HL-60 (cell line): ENCODE measurements at regions not wholly inside any gene's neighbourhood (a gene's known extent, or its start where the extent isn't known, plus 50 kb on each side); places are given as distances from the start of the nearest gene placed in this dataset.
"Not testable (repeated sequence)": the region's sequence is repeated elsewhere in the genome, so short reads cannot be mapped to it uniquely, and the experiment has no call there.

ENCODE experiments used
- DNase-seq, 2 experiments: peaks; one replicate each; pipeline ENCODE4 v3.0.0-alpha.2; 2010 to 2020; ENCODE audit warnings: low read depth in 1 of 2, low spot score in 1 of 2
- H3K27ac ChIP-seq: fragments of 250-450 bp; sonication (Bioruptor Pico); replicated peaks from 2 replicates; pipeline ENCODE4 v1.5.1; 2020; ENCODE audit warnings: mild to moderate bottlenecking, moderate library complexity
- H3K27me3 ChIP-seq: fragments of 250-450 bp; sonication (Bioruptor Pico); 2 replicates; pipeline ENCODE4 v1.5.1; 2021; ENCODE audit warnings: mild to moderate bottlenecking, moderate library complexity; ENCODE audit not compliant: insufficient read depth, poor library complexity, severe bottlenecking
- H3K4me3 ChIP-seq: replicated peaks from 2 replicates; pipeline ENCODE4 v1.5.1; 2011; ENCODE audit warnings: mild to moderate bottlenecking, control low read depth, low read length; ENCODE audit not compliant: insufficient read depth
- CTCF ChIP-seq: IDR thresholded peaks from one replicate; pipeline ENCODE4 v1.5.1; 2011; ENCODE audit warnings: low read length, control low read depth, inconsistent platforms; ENCODE audit not compliant: insufficient read depth
- GABPA ChIP-seq: IDR thresholded peaks from 2 replicates; pipeline ENCODE4 v1.6.1; 2012; ENCODE audit warnings: low read depth
- POLR2AphosphoS5 ChIP-seq: IDR thresholded peaks from 2 replicates; pipeline ENCODE4 v1.6.1; 2012; ENCODE audit warnings: low read depth
- REST ChIP-seq: IDR thresholded peaks from 2 replicates; pipeline ENCODE4 v1.6.1; 2012; ENCODE audit warnings: low read depth; ENCODE audit not compliant: insufficient replicate concordance
- SPI1 ChIP-seq: IDR thresholded peaks from 2 replicates; pipeline ENCODE4 v1.6.1; 2012; ENCODE audit warnings: low read depth, mild to moderate bottlenecking, borderline replicate concordance

GRCh38 chr5:144048259-144048856, 122.1 kb downstream of the YIPF5 start:
- no peak for TF ChIP-seq CTCF
- TF ChIP-seq SPI1, result no peak
- Histone ChIP-seq H3K4me3 (no peak overlapping the region), H3K27ac (no peak overlapping the region), H3K27me3 (no peaks in the 10 kb centered on the region)
- no peak for DNase-seq

GRCh38 chr5:144055391-144055790, 115.1 kb downstream of the YIPF5 start:
- not testable (repeated sequence) for H3K27ac ChIP-seq, H3K4me3 ChIP-seq, H3K27me3 ChIP-seq, DNase-seq

- DNase-seq, H3K27me3 ChIP-seq, H3K4me3 ChIP-seq, H3K27ac ChIP-seq: not testable (repeated sequence)
These were observed 110.4 kb downstream of the YIPF5 start for GRCh38 chr5:144060091-144060490.

- Histone ChIP-seq H3K27me3 (peaks cover 2% of the 10 kb centered on the region), H3K4me3 (no peak overlapping the region), H3K27ac (no peak overlapping the region)
- DNase-seq, result no peak
- TF ChIP-seq SPI1, result no peak
- TF ChIP-seq CTCF, result no peak
- TF ChIP-seq REST, result no peak
- no peak for TF ChIP-seq GABPA
These were observed 109.9 kb downstream of the YIPF5 start for GRCh38 chr5:144060598-144060997.

- Histone ChIP-seq H3K27me3 (peaks cover 2% of the 10 kb centered on the region), H3K27ac (no peak overlapping the region), H3K4me3 (no peak overlapping the region)
- DNase-seq, result no peak
- no peak for TF ChIP-seq CTCF
- no peak for TF ChIP-seq GABPA
- TF ChIP-seq REST, result no peak
- no peak for TF ChIP-seq POLR2AphosphoS5
- no peak for TF ChIP-seq SPI1
These were observed 104.7 kb downstream of the YIPF5 start for GRCh38 chr5:144065786-144066185.
